Endothelial cell of umbilical vein (primary cell): ENCODE measurements at regions not wholly inside any gene's neighbourhood (a gene's known extent, or its start where the extent isn't known, plus 50 kb on each side); places are given as distances from the start of the nearest gene placed in this dataset.

Experiments
- BruUV-seq: library from RNA; stranded (reverse); fragments of 400-500 nt; replicated peaks from 2 replicates; lab custom pipeline; 2021; lab: Mats Ljungman, UMichigan
- CTCF ChIA-PET: fragments of 300-600, 350-600 bp; sonication (Branson Sonifier 250); formaldehyde crosslinking; loops from one replicate; lab custom pipeline; 2021; ENCODE audit warnings: antibody characterized with exemption, inconsistent platforms; lab: Charles Lee
- POLR2A ChIA-PET: fragments of 300-600, 350-600 bp; sonication (Branson Sonifier 250); formaldehyde crosslinking; loops from one replicate; lab custom pipeline; 2021; ENCODE audit warnings: antibody characterized with exemption, inconsistent platforms; lab: Charles Lee
- DNase-seq: peaks from one replicate; pipeline ENCODE4 v3.0.0-alpha.2; 2011; ENCODE audit warnings: low read depth, low spot score
- FAIRE-seq: peaks from 2 replicates; lab custom pipeline; 2011; peaks lifted over from hg19 to GRCh38; lab: Jason Lieb, UNC
- H2AFZ ChIP-seq: 2 replicates; pipeline ENCODE4 v1.6.0; 2012; ENCODE audit warnings: low read depth, low read length, control low read depth, inconsistent platforms
- H3K27ac ChIP-seq: 2 replicates; pipeline ENCODE4 v1.5.1; 2011; ENCODE audit warnings: low read depth, mild to moderate bottlenecking, control low read depth, low read length, moderate library complexity; ENCODE audit not compliant: insufficient read depth
- H3K27me3 ChIP-seq, 2 experiments: 2 replicates each; pipeline versions ENCODE4 v1.6.0 to v1.6.1; 2011; ENCODE audit warnings: low read length in 2 of 2, mixed read lengths in 1 of 2; ENCODE audit not compliant: control insufficient read depth in 2 of 2, insufficient read depth in 2 of 2
- H3K36me3 ChIP-seq, 2 experiments: 2 replicates in 1 of 2; 3 replicates in 1 of 2; pipeline ENCODE4 v1.5.1; 2011; ENCODE audit warnings: low read length in 2 of 2, mild to moderate bottlenecking in 1 of 2, moderate library complexity in 1 of 2; ENCODE audit not compliant: control insufficient read depth in 2 of 2, insufficient read depth in 2 of 2; ENCODE audit errors: extremely low read depth in 1 of 2
- H3K4me1 ChIP-seq: 3 replicates; pipeline ENCODE4 v1.5.1; 2011; ENCODE audit warnings: mild to moderate bottlenecking, low read length; ENCODE audit not compliant: control insufficient read depth, insufficient read depth; ENCODE audit errors: extremely low read depth
- H3K4me2 ChIP-seq: 2 replicates; pipeline ENCODE4 v1.6.1; 2011; ENCODE audit warnings: low read length, control low read depth, mixed read lengths; ENCODE audit not compliant: insufficient read depth
- H3K4me3 ChIP-seq, 3 experiments: fragments of 200-600 bp in 1 of 3; sonication (generic), shearing (Covaris generic) in 1 of 3; replicated peaks in 1 of 3; 2 replicates each; pipeline ENCODE4 v1.5.1; 2011 to 2016; ENCODE audit warnings: control low read depth in 3 of 3, low read length in 3 of 3, mild to moderate bottlenecking in 2 of 3, inconsistent platforms in 1 of 3, low read depth in 1 of 3, moderate library complexity in 1 of 3; ENCODE audit not compliant: insufficient read depth in 1 of 3
- H3K79me2 ChIP-seq: 2 replicates; pipeline ENCODE4 v1.6.0; 2012; ENCODE audit warnings: low read length, inconsistent platforms; ENCODE audit not compliant: control insufficient read depth, insufficient read depth
- H3K9ac ChIP-seq: replicated peaks from 2 replicates; pipeline ENCODE3; 2011; ENCODE audit warnings: low read length, control low read depth; ENCODE audit not compliant: insufficient read depth; ENCODE audit errors: extremely low read depth
- H3K9me1 ChIP-seq: replicated peaks from 3 replicates; pipeline ENCODE4 v1.6.0; 2011; ENCODE audit warnings: mild to moderate bottlenecking, low read length; ENCODE audit not compliant: control insufficient read depth, insufficient read depth; ENCODE audit errors: extremely low read depth
- H3K9me3 ChIP-seq: replicated peaks from 2 replicates; pipeline ENCODE4 v1.5.1; 2012; ENCODE audit warnings: low read length, inconsistent platforms; ENCODE audit not compliant: control insufficient read depth, insufficient read depth
- H4K20me1 ChIP-seq: replicated peaks from 2 replicates; pipeline ENCODE3; 2011; ENCODE audit warnings: mild to moderate bottlenecking, low read length; ENCODE audit not compliant: control insufficient read depth, insufficient read depth; ENCODE audit errors: extremely low read depth
- EZH2 ChIP-seq: IDR thresholded peaks from 2 replicates; pipeline ENCODE4 v1.6.1; 2012; ENCODE audit warnings: borderline replicate concordance, low read depth, mild to moderate bottlenecking, moderate library complexity, low read length, inconsistent platforms; ENCODE audit not compliant: severe bottlenecking
- FOS ChIP-seq: IDR thresholded peaks from 2 replicates; pipeline ENCODE4 v1.6.1; 2011; ENCODE audit warnings: mild to moderate bottlenecking, low read length, moderate library complexity, borderline replicate concordance; ENCODE audit not compliant: insufficient read depth
- GATA2 ChIP-seq: IDR thresholded peaks from 2 replicates; pipeline ENCODE4 v1.7.0; 2011; ENCODE audit warnings: low read depth, mild to moderate bottlenecking, moderate library complexity, mixed read lengths, low read length; ENCODE audit not compliant: insufficient read length, insufficient read depth
- JUN ChIP-seq: IDR thresholded peaks from 2 replicates; pipeline ENCODE4 v1.6.1; 2011; ENCODE audit warnings: borderline replicate concordance, low read depth; ENCODE audit not compliant: insufficient read length, insufficient read depth
- MYC ChIP-seq: IDR thresholded peaks from one replicate; pipeline ENCODE4 v1.6.1; 2011; ENCODE audit warnings: mild to moderate bottlenecking, low read depth, low read length
- POLR2A ChIP-seq: IDR thresholded peaks from 2 replicates; pipeline ENCODE4 v1.6.1; 2012; ENCODE audit warnings: low read depth, mild to moderate bottlenecking, control low read depth, low read length
- POLR2AphosphoS5 ChIP-seq: IDR thresholded peaks from 2 replicates; pipeline ENCODE4 v1.6.1; 2012; ENCODE audit warnings: low read depth, mild to moderate bottlenecking, control low read depth, low read length, moderate library complexity; ENCODE audit not compliant: insufficient read depth
- dilution Hi-C: fragments of 300-500 bp; cut with MboI; formaldehyde crosslinking; loops from one replicate; pipeline ENCODE4 v1.15.0; 2019; ENCODE audit warnings: low sequenced_read_pairs; ENCODE audit not compliant: extremely low pct_ligation_motif_present
- intact Hi-C: fragments of 100-400 bp; cut with micrococcal nuclease; formaldehyde crosslinking; loops from one replicate; pipeline ENCODE4 v1.10.0; 2022
- TF ChIP-seq, protein P1 (sequence below): IDR thresholded peaks from 2 replicates; pipeline ENCODE4 v1.6.1; 2011; ENCODE audit not compliant: insufficient read depth, insufficient read length
- TF ChIP-seq, protein P2 (sequence below), 2 donors: IDR thresholded peaks; 1 replicate in 1 of 2; 2 replicates in 1 of 2; pipeline ENCODE4 v1.5.1; 2011; ENCODE audit warnings: low read length in 2 of 2, mild to moderate bottlenecking in 2 of 2, moderate library complexity in 2 of 2, control low read depth in 1 of 2, inconsistent platforms in 1 of 2, low read depth in 1 of 2; ENCODE audit not compliant: insufficient read depth in 1 of 2; ENCODE audit errors: extremely low read depth in 1 of 2

DNA sequence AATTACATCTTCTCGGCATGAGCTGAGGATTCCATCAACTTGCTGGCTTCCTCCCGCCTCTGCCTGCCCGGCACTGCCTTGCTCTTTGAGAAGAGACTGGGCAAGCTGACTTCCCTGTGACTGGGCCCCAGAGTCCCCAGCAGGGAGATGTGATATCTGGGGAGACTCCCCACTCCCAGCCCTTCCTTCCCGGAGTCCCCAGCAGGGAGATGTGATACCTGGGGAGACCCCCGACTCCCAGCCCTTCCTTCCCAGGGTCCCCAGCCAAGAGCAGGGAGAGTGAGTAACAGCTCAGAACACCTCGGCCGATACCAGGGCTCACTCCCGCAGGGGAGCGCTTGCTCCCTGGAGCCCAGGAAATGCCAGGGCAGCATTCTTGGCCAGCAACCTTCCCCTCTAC is 90.1 kb upstream of the NEURL1B start:
- no peaks in the 10 kb centered on the region for H3K4me1 ChIP-seq
- POLR2A ChIA-PET = no interaction called here
- H3K9me3 ChIP-seq = no peaks in the 10 kb centered on the region
- intact Hi-C loops = no loop called here
- no peaks in the 10 kb centered on the region for H3K79me2 ChIP-seq
- no TSS peak for BruUV-seq
- H3K27me3 ChIP-seq = peaks cover 0 to 2% of the 10 kb centered on the region in 2 experiments
- CTCF ChIA-PET = interaction anchor here (1.2 kb wide), 1 partner anchor 146 kb away, joined by 3 read pairs; no protein-coding TSS in a partner anchor
- no peak overlapping the region for H3K27ac ChIP-seq
- H3K4me3 ChIP-seq = no peak overlapping the region
- no peak overlapping the region for H3K4me2 ChIP-seq
- FAIRE-seq (no peak), DNase-seq (no peak)
- dilution Hi-C loops = no loop called here
- TF ChIP-seq, protein P1, sequence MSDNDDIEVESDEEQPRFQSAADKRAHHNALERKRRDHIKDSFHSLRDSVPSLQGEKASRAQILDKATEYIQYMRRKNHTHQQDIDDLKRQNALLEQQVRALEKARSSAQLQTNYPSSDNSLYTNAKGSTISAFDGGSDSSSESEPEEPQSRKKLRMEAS = no peak
- TF ChIP-seq GATA2 = no peak
- no peak for TF ChIP-seq POLR2A
- TF ChIP-seq POLR2AphosphoS5 = no peak
- no peak for TF ChIP-seq MYC
- TF ChIP-seq EZH2 = no peak
- H3K9me1 ChIP-seq = no peaks in the 10 kb centered on the region
- no peak overlapping the region for H3K9ac ChIP-seq
- no peak overlapping the region for H2AFZ ChIP-seq
- H3K36me3 ChIP-seq = no peaks in the 10 kb centered on the region
- no peaks in the 10 kb centered on the region for H4K20me1 ChIP-seq

DNA sequence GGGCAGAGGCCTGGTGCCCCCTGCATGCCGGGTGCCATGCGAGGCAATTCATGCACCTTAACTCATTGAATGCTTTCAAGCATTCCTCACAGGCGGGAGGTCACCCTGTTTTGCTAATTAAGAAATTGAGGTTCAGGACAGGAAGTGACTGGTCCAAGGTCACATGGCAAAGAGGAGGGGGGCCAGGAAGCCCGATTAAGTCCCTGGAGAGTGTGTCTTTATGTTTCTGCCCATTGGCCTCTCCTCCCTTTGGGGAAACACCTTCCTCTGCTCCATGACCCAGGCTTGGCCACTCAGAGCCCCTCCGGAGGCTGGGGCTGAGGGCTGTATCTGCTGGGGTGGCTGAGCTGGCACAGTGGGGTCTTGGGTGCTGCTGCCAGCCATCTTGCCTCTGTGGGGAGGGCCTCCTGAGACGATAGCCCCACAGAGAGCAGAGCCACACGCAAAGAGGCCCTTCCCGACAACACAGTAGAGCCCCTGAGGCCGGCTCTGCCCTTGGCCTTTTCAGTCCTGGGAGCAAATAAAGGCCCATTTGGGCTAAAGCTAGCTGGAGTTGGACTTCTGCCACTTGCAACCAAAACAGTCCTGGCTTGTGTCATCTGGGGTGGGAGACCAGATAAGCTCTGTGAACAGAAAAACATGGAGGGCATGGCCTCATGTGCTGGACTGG is 90.8 kb upstream of the NEURL1B start:
- TF ChIP-seq POLR2AphosphoS5 (no peak), JUN (no peak), GATA2 (no peak), POLR2A (no peak), FOS (no peak), EZH2 (no peak), MYC (no peak)
- TF ChIP-seq, protein P1 = no peak
- TF ChIP-seq, protein P2, sequence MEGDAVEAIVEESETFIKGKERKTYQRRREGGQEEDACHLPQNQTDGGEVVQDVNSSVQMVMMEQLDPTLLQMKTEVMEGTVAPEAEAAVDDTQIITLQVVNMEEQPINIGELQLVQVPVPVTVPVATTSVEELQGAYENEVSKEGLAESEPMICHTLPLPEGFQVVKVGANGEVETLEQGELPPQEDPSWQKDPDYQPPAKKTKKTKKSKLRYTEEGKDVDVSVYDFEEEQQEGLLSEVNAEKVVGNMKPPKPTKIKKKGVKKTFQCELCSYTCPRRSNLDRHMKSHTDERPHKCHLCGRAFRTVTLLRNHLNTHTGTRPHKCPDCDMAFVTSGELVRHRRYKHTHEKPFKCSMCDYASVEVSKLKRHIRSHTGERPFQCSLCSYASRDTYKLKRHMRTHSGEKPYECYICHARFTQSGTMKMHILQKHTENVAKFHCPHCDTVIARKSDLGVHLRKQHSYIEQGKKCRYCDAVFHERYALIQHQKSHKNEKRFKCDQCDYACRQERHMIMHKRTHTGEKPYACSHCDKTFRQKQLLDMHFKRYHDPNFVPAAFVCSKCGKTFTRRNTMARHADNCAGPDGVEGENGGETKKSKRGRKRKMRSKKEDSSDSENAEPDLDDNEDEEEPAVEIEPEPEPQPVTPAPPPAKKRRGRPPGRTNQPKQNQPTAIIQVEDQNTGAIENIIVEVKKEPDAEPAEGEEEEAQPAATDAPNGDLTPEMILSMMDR (IDR thresholded peaks at IDR 0.05; ENCODE audit: extremely low read depth in 1 of 2, insufficient read depth in 1 of 2, low read depth in 1 of 2, low read length in 2 of 2) = no peak

More for the DNA sequence above, 90.8 kb upstream of the NEURL1B start:
- no peak overlapping the region for H3K4me3 ChIP-seq
- H4K20me1 ChIP-seq = no peaks in the 10 kb centered on the region
- no peak overlapping the region for H3K27ac ChIP-seq
- no peaks in the 10 kb centered on the region for H3K9me1 ChIP-seq
- intact Hi-C loops (no loop called here), dilution Hi-C loops (no loop called here)
- ChIA-PET POLR2A (no interaction called here), CTCF (interaction anchor here (1.2 kb wide), 1 partner anchor 147 kb away, joined by 3 read pairs; no protein-coding TSS in a partner anchor)
- no peak for DNase-seq
- no peak overlapping the region for H3K9ac ChIP-seq
- no peak overlapping the region for H2AFZ ChIP-seq
- no peak overlapping the region for H3K4me2 ChIP-seq
- no peaks in the 10 kb centered on the region for H3K9me3 ChIP-seq
- FAIRE-seq = no peak
- no peaks in the 10 kb centered on the region for H3K4me1 ChIP-seq
- H3K79me2 ChIP-seq = no peaks in the 10 kb centered on the region
- no TSS peak for BruUV-seq
- H3K27me3 ChIP-seq = peaks cover 0 to 2% of the 10 kb centered on the region in 2 experiments
- H3K36me3 ChIP-seq = no peaks in the 10 kb centered on the region
